CD14-positive monocyte (primary cell): ENCODE measurements at regions not wholly inside any gene's neighbourhood (a gene's known extent, or its start where the extent isn't known, plus 50 kb on each side); places are given as distances from the start of the nearest gene placed in this dataset.

Experiments
- DNase-seq, 3 donors: peaks; one replicate each; pipeline ENCODE4 v3.0.0-alpha.2; 2011 to 2022
- H2AFZ ChIP-seq: 2 replicates; pipeline ENCODE4 v1.6.0; 2012; ENCODE audit warnings: mild to moderate bottlenecking, low read depth, low read length, inconsistent platforms; ENCODE audit not compliant: insufficient read depth, poor library complexity, severe bottlenecking
- H3K27ac ChIP-seq, 2 donors: 1 replicate in 1 of 2; 2 replicates in 1 of 2; pipeline ENCODE4 v1.5.1; 2012 to 2013; ENCODE audit warnings: low read length in 2 of 2, control low read depth in 1 of 2, inconsistent platforms in 1 of 2, low read depth in 1 of 2, mild to moderate bottlenecking in 1 of 2
- H3K27me3 ChIP-seq, 2 donors: one replicate each; pipeline versions ENCODE4 v1.6.0 to v1.6.1; 2011 to 2013; ENCODE audit warnings: low read length in 2 of 2; ENCODE audit not compliant: control insufficient read depth in 2 of 2, insufficient read depth in 2 of 2
- H3K36me3 ChIP-seq, 2 donors: replicated peaks in 1 of 2; 1 replicate in 1 of 2; 2 replicates in 1 of 2; pipeline versions ENCODE4 v1.5.1 to v1.6.1; 2012 to 2013; ENCODE audit warnings: low read length in 2 of 2, control low read depth in 1 of 2, inconsistent platforms in 1 of 2, mild to moderate bottlenecking in 1 of 2; ENCODE audit not compliant: insufficient read depth in 2 of 2, control insufficient read depth in 1 of 2
- H3K4me1 ChIP-seq, 2 donors: 1 replicate in 1 of 2; 2 replicates in 1 of 2; pipeline versions ENCODE4 v1.5.1 to v1.6.1; 2012 to 2013; ENCODE audit warnings: low read length in 2 of 2, control low read depth in 1 of 2, inconsistent platforms in 1 of 2, mild to moderate bottlenecking in 1 of 2, moderate library complexity in 1 of 2; ENCODE audit not compliant: insufficient read depth in 2 of 2, control insufficient read depth in 1 of 2
- H3K4me2 ChIP-seq: replicated peaks from 2 replicates; pipeline ENCODE3; 2012; ENCODE audit warnings: low read length, moderate library complexity, mild to moderate bottlenecking; ENCODE audit not compliant: poor library complexity, severe bottlenecking; ENCODE audit errors: extremely low read depth
- H3K4me3 ChIP-seq, 3 experiments: fragments of 200-600 bp in 1 of 3; sonication (generic) in 1 of 3; replicated peaks in 1 of 3; 1 replicate in 2 of 3; 2 replicates in 1 of 3; pipeline ENCODE4 v1.5.1; 2011 to 2013; ENCODE audit warnings: low read length in 3 of 3, mild to moderate bottlenecking in 3 of 3, control low read depth in 2 of 3, low read depth in 2 of 3, inconsistent platforms in 1 of 3, moderate library complexity in 1 of 3
- H3K79me2 ChIP-seq: 2 replicates; pipeline ENCODE4 v1.6.0; 2012; ENCODE audit warnings: mild to moderate bottlenecking, control low read depth, inconsistent platforms, low read length, moderate library complexity; ENCODE audit not compliant: insufficient read depth
- H3K9ac ChIP-seq: 2 replicates; pipeline ENCODE4 v1.6.0; 2017; ENCODE audit warnings: low read length, mild to moderate bottlenecking; ENCODE audit not compliant: insufficient read depth, poor library complexity, severe bottlenecking
- H3K9me3 ChIP-seq, 2 donors: replicated peaks in 1 of 2; 1 replicate in 1 of 2; 2 replicates in 1 of 2; pipeline versions ENCODE4 v1.5.1 to v1.6.1; 2012 to 2013; ENCODE audit warnings: low read length in 2 of 2, control low read depth in 1 of 2; ENCODE audit not compliant: control insufficient read depth in 1 of 2, insufficient read depth in 1 of 2
- H4K20me1 ChIP-seq: 2 replicates; pipeline ENCODE4 v1.6.0; 2012; ENCODE audit warnings: mild to moderate bottlenecking, low read length, control low read depth, moderate library complexity; ENCODE audit not compliant: insufficient read depth
- H3K27ac Mint-ChIP-seq, 7 donors: one replicate each; pipeline ENCODE4 v1.8.0; 2020; ENCODE audit warnings: mild to moderate bottlenecking in 7 of 7, mixed read lengths in 7 of 7, moderate library complexity in 6 of 7, inconsistent platforms in 2 of 7
- H3K27me3 Mint-ChIP-seq, 3 donors: one replicate each; pipeline ENCODE4 v1.8.0; 2021 to 2022; ENCODE audit warnings: low read depth in 3 of 3, mild to moderate bottlenecking in 3 of 3, mixed read lengths in 3 of 3, moderate library complexity in 3 of 3, inconsistent platforms in 1 of 3
- H3K36me3 Mint-ChIP-seq, 2 donors: one replicate each; pipeline ENCODE4 v1.8.0; 2020; ENCODE audit warnings: mixed read lengths in 2 of 2, inconsistent platforms in 1 of 2, mild to moderate bottlenecking in 1 of 2
- H3K4me1 Mint-ChIP-seq: one replicate; pipeline ENCODE4 v1.8.0; 2020; ENCODE audit warnings: mild to moderate bottlenecking, mixed read lengths
- H3K4me3 Mint-ChIP-seq, 2 donors: one replicate each; pipeline ENCODE4 v1.8.0; 2020; ENCODE audit warnings: mild to moderate bottlenecking in 2 of 2, mixed read lengths in 2 of 2, moderate library complexity in 1 of 2
- H3K9me3 Mint-ChIP-seq, 7 donors: one replicate each; pipeline ENCODE4 v1.8.0; 2020 to 2022; ENCODE audit warnings: mixed read lengths in 7 of 7, mild to moderate bottlenecking in 6 of 7, moderate library complexity in 6 of 7, inconsistent platforms in 2 of 7
- CTCF ChIP-seq: fragments of 200-600 bp; IDR thresholded peaks from one replicate; pipeline ENCODE4 v1.8.0; 2022; ENCODE audit warnings: antibody characterized with exemption, mild to moderate bottlenecking
- WGBS: methylation state at CpG from one replicate; pipeline ENCODE4 v1.1.5; 2013; ENCODE audit warnings: missing lambda C conversion rate; ENCODE audit not compliant: insufficient coverage; 5-methylcytosine and 5-hydroxymethylcytosine counted together
- intact Hi-C, 2 donors: fragments of 100-400 bp; cut with micrococcal nuclease; formaldehyde crosslinking; loops; one replicate each; pipeline versions ENCODE4 v1.15.0 to v1.15.1; 2023

DNA sequence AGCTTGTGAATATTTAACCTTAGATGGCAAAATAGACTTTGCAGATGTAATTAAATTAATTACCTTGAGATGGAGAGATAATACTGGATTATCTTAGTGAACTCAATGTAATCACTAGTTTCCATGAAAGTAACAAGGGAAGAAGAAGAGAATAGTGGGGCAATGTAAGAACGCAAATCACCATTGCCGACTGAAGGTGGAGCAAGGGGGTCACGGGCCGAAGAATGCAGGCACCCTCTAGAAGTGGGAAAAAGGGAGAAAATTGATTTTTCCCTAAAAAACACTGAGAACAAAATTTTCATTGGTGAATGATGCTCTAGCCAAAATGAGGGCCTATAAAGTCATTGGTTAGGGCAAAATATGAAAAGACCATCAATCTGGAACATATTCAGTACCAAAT lies 375.6 kb upstream of the EPHA5 start:
- H3K4me3 ChIP-seq: no peak overlapping the region
- Mint-ChIP-seq H3K4me1 (no peaks in the 10 kb centered on the region), H3K27ac (no peak overlapping the region), H3K36me3 (no peaks in the 10 kb centered on the region), H3K27me3 (no peaks in the 10 kb centered on the region), H3K9me3 (peaks cover 0 to 3% (median 0%) of the 10 kb centered on the region in 7 donors), H3K4me3 (no peak overlapping the region)
- no peaks in the 10 kb centered on the region for H3K79me2 ChIP-seq
- no peak overlapping the region for H3K9ac ChIP-seq
- no peak overlapping the region for H2AFZ ChIP-seq
- H4K20me1 ChIP-seq: no peaks in the 10 kb centered on the region
- no peak for TF ChIP-seq CTCF
- no peaks in the 10 kb centered on the region for H3K9me3 ChIP-seq
- H3K27ac ChIP-seq: no peak overlapping the region
- whole genome bisulfite sequencing: no CpG with 5 or more reads among the region's 4 CpGs
- no peak overlapping the region for H3K4me2 ChIP-seq
- DNase-seq: no peak
- H3K36me3 ChIP-seq: no peaks in the 10 kb centered on the region
- no peaks in the 10 kb centered on the region for H3K4me1 ChIP-seq
- intact Hi-C loops: no loop called here
- no peaks in the 10 kb centered on the region for H3K27me3 ChIP-seq

- Histone ChIP-seq H3K4me2 (no peak overlapping the region), H3K27me3 (no peaks in the 10 kb centered on the region), H3K36me3 (no peaks in the 10 kb centered on the region), H3K9ac (no peak overlapping the region), H3K9me3 (no peaks in the 10 kb centered on the region), H3K4me1 (no peaks in the 10 kb centered on the region), H3K4me3 (no peak overlapping the region), H4K20me1 (no peaks in the 10 kb centered on the region), H3K27ac (no peak overlapping the region), H2AFZ (no peak overlapping the region), H3K79me2 (no peaks in the 10 kb centered on the region)
- TF ChIP-seq CTCF: no peak
- H3K27me3 Mint-ChIP-seq: no peaks in the 10 kb centered on the region
- peaks cover 0 to 3% (median 1%) of the 10 kb centered on the region in 7 donors for H3K9me3 Mint-ChIP-seq
- H3K27ac Mint-ChIP-seq: no peak overlapping the region
- no peak overlapping the region for H3K4me3 Mint-ChIP-seq
- DNase-seq: no peak
- no peaks in the 10 kb centered on the region for H3K4me1 Mint-ChIP-seq
- WGBS: no CpG with 5 or more reads among the region's 2 CpGs
- H3K36me3 Mint-ChIP-seq: no peaks in the 10 kb centered on the region
- intact Hi-C loops: no loop called here
Measured at GRCh38 chr4:66035701-66036100, 365.4 kb upstream of the EPHA5 start.
